Neutrophil (primary cell): ENCODE measurements at regions not wholly inside any gene's neighbourhood (a gene's known extent, or its start where the extent isn't known, plus 50 kb on each side); places are given as distances from the start of the nearest gene placed in this dataset.

Source experiments
- H3K27ac ChIP-seq: fragments of 200-600 bp; sonication (generic); 2 replicates; pipeline ENCODE4 v1.5.1; 2016; ENCODE audit warnings: mild to moderate bottlenecking, moderate library complexity
- H3K27me3 ChIP-seq: fragments of 200-600 bp; sonication (generic); 2 replicates; pipeline ENCODE4 v1.6.0; 2016; ENCODE audit warnings: mild to moderate bottlenecking
- H3K36me3 ChIP-seq: fragments of 200-600 bp; sonication (generic); 2 replicates; pipeline ENCODE4 v1.5.1; 2017
- H3K4me1 ChIP-seq, 2 experiments: fragments of 200-600 bp in 1 of 2; sonication (generic) in 1 of 2; 1 replicate in 1 of 2; 2 replicates in 1 of 2; pipeline versions ENCODE4 v1.5.1 to v1.6.1; 2013 to 2016; ENCODE audit warnings: low read depth in 1 of 2, low read length in 1 of 2, mild to moderate bottlenecking in 1 of 2, moderate library complexity in 1 of 2; ENCODE audit not compliant: control insufficient read depth in 1 of 2, insufficient read depth in 1 of 2
- H3K4me3 ChIP-seq, 2 experiments: fragments of 200-600 bp in 1 of 2; sonication (generic) in 1 of 2; 1 replicate in 1 of 2; 2 replicates in 1 of 2; pipeline ENCODE4 v1.5.1; 2013 to 2016; ENCODE audit warnings: low read depth in 1 of 2, low read length in 1 of 2, mild to moderate bottlenecking in 1 of 2, moderate library complexity in 1 of 2
- H3K9me3 ChIP-seq: fragments of 200-600 bp; sonication (generic); 2 replicates; pipeline ENCODE4 v1.5.1; 2016
- CTCF ChIP-seq: fragments of 200-600 bp; sonication (generic); IDR thresholded peaks from 2 replicates; pipeline ENCODE4 v1.5.1; 2016; ENCODE audit warnings: antibody characterized with exemption

- TF ChIP-seq CTCF, result no peak
- no peaks in the 10 kb centered on the region for H3K9me3 ChIP-seq
- no peaks in the 10 kb centered on the region for H3K36me3 ChIP-seq
- no peak overlapping the region for H3K27ac ChIP-seq
- no peak overlapping the region for H3K4me3 ChIP-seq
- no peaks in the 10 kb centered on the region for H3K27me3 ChIP-seq
- no peaks in the 10 kb centered on the region for H3K4me1 ChIP-seq
Observed at GRCh38 chr5:156261275-156261939, 65.6 kb upstream of the SGCD start.

GRCh38 chr5:156271569-156271968, 55.4 kb upstream of the SGCD start:
- Histone ChIP-seq H3K27ac (no peak overlapping the region), H3K9me3 (no peaks in the 10 kb centered on the region), H3K4me1 (no peaks in the 10 kb centered on the region), H3K36me3 (no peaks in the 10 kb centered on the region), H3K27me3 (no peaks in the 10 kb centered on the region), H3K4me3 (no peak overlapping the region)
- no peak for TF ChIP-seq CTCF

- no peaks in the 10 kb centered on the region for H3K9me3 ChIP-seq
- no peak for TF ChIP-seq CTCF
- no peak overlapping the region for H3K27ac ChIP-seq
- no peaks in the 10 kb centered on the region for H3K36me3 ChIP-seq
- no peak overlapping the region for H3K4me3 ChIP-seq
- H3K27me3 ChIP-seq, result no peaks in the 10 kb centered on the region
- no peaks in the 10 kb centered on the region for H3K4me1 ChIP-seq
Observed at GRCh38 chr5:156272139-156272538, 54.8 kb upstream of the SGCD start.

- H3K27ac ChIP-seq, result no peak overlapping the region
Observed at GRCh38 chr5:156273325-156273724, 53.6 kb upstream of the SGCD start.

GRCh38 chr5:156274453-156274852, 52.5 kb upstream of the SGCD start:
- H3K36me3 ChIP-seq, result no peaks in the 10 kb centered on the region
- no peaks in the 10 kb centered on the region for H3K27me3 ChIP-seq
- TF ChIP-seq CTCF, result no peak
- no peaks in the 10 kb centered on the region for H3K9me3 ChIP-seq
- H3K4me1 ChIP-seq, result no peaks in the 10 kb centered on the region
- H3K27ac ChIP-seq, result no peak overlapping the region
- no peak overlapping the region for H3K4me3 ChIP-seq

More at GRCh38 chr5:156273325-156273724, 53.6 kb upstream of the SGCD start:
- H3K36me3 ChIP-seq, result no peaks in the 10 kb centered on the region
- H3K27me3 ChIP-seq, result no peaks in the 10 kb centered on the region
- no peaks in the 10 kb centered on the region for H3K9me3 ChIP-seq
- H3K4me1 ChIP-seq, result no peaks in the 10 kb centered on the region
- no peak for TF ChIP-seq CTCF
- H3K4me3 ChIP-seq, result no peak overlapping the region
